ENCODE measurements at regions not wholly inside any gene's neighbourhood (a gene's known extent, or its start where the extent isn't known, plus 50 kb on each side); places are given as distances from the start of the nearest gene placed in this dataset.

GRCh38 chr3:189410522-189410921 is 220.7 kb upstream of the TP63 start:
- CTCF ChIA-PET (ENCODE audit: low intra/inter-chr PET ratio): no interaction called here
- no TSS peak for BruUV-seq (replicated peaks)
- Histone ChIP-seq H3K27me3 (ENCODE audit: control insufficient read depth in 2 of 2, insufficient read depth in 2 of 2, low read length in 2 of 2) (no peaks in the 10 kb centered on the region), H3K9me3 (replicated peaks; ENCODE audit: control insufficient read depth, insufficient read depth, low read depth, low read length) (no peaks in the 10 kb centered on the region), H3K4me1 (replicated peaks in 1 of 2; ENCODE audit: control insufficient read depth in 2 of 2, insufficient read depth in 2 of 2, low read length in 2 of 2) (no peaks in the 10 kb centered on the region), H3K9ac (ENCODE audit: insufficient read depth in 1 of 2, low read depth in 2 of 2, low read length in 2 of 2) (no peak overlapping the region), H3K27ac (ENCODE audit: extremely low read depth, low read depth, low read length) (no peak overlapping the region), H4K20me1 (replicated peaks; ENCODE audit: control insufficient read depth, insufficient read depth, low read length) (no peaks in the 10 kb centered on the region), H3K9me1 (ENCODE audit: control insufficient read depth, insufficient read depth, low read length) (no peaks in the 10 kb centered on the region), H2AFZ (ENCODE audit: low read depth, low read length) (no peak overlapping the region), H3K4me3 (no peak overlapping the region), H3K4me2 (ENCODE audit: insufficient read depth, low read length) (no peak overlapping the region), H3K36me3 (ENCODE audit: control insufficient read depth, insufficient read depth, low read length) (no peaks in the 10 kb centered on the region), H3K79me2 (ENCODE audit: control insufficient read depth, insufficient read depth, low read length) (no peaks in the 10 kb centered on the region)
- no peak for DNase-seq (ENCODE audit: extremely low read depth in 1 of 4, low spot score in 3 of 4)
- no peak for FAIRE-seq
- POLR2A ChIA-PET: no interaction called here
- 0% methylated on average over 1 of the region's 1 CpG for WGBS (ENCODE audit: insufficient coverage, low coverage, missing lambda C conversion rate)
- no peak for TF ChIP-seq ZNF384 (IDR thresholded peaks at IDR 0.05; ENCODE audit: low read depth, low read length)
- no peak for TF ChIP-seq ZNF140 (CRISPR knock-in tag; IDR thresholded peaks at IDR 0.05)
- TF ChIP-seq SMARCC2 (IDR thresholded peaks at IDR 0.05; ENCODE audit: low read depth): no peak
- ATAC-seq: no peak
- intact Hi-C loops (cut with micrococcal nuclease) (no loop called here), in situ Hi-C loops (cut with MboI) (no loop called here)

- FAIRE-seq (no peak), ATAC-seq (no peak), DNase-seq (ENCODE audit: extremely low read depth in 1 of 4, low spot score in 3 of 4) (no peak)
- Histone ChIP-seq H3K4me2 (ENCODE audit: insufficient read depth, low read length) (no peak overlapping the region), H3K36me3 (ENCODE audit: control insufficient read depth, insufficient read depth, low read length) (no peaks in the 10 kb centered on the region), H2AFZ (ENCODE audit: low read depth, low read length) (no peak overlapping the region), H3K4me1 (replicated peaks in 1 of 2; ENCODE audit: control insufficient read depth in 2 of 2, insufficient read depth in 2 of 2, low read length in 2 of 2) (no peaks in the 10 kb centered on the region), H3K9me1 (ENCODE audit: control insufficient read depth, insufficient read depth, low read length) (no peaks in the 10 kb centered on the region), H3K79me2 (ENCODE audit: control insufficient read depth, insufficient read depth, low read length) (no peaks in the 10 kb centered on the region), H3K9me3 (replicated peaks; ENCODE audit: control insufficient read depth, insufficient read depth, low read depth, low read length) (no peaks in the 10 kb centered on the region), H4K20me1 (replicated peaks; ENCODE audit: control insufficient read depth, insufficient read depth, low read length) (no peaks in the 10 kb centered on the region), H3K4me3 (no peak overlapping the region), H3K27me3 (ENCODE audit: control insufficient read depth in 2 of 2, insufficient read depth in 2 of 2, low read length in 2 of 2) (no peaks in the 10 kb centered on the region), H3K27ac (ENCODE audit: extremely low read depth, low read depth, low read length) (no peak overlapping the region), H3K9ac (ENCODE audit: insufficient read depth in 1 of 2, low read depth in 2 of 2, low read length in 2 of 2) (no peak overlapping the region)
- ChIA-PET CTCF (ENCODE audit: low intra/inter-chr PET ratio) (no interaction called here), POLR2A (no interaction called here)
- 0% methylated on average over 3 of the region's 3 CpGs for WGBS (ENCODE audit: insufficient coverage, low coverage, missing lambda C conversion rate)
- BruUV-seq (replicated peaks): no TSS peak
- intact Hi-C loops (cut with micrococcal nuclease) (no loop called here), in situ Hi-C loops (cut with MboI) (no loop called here)
- TF ChIP-seq ZNF280A (IDR thresholded peaks at IDR 0.05; ENCODE audit: low read depth, partially characterized antibody) (no peak), FUS (optimal IDR thresholded peaks at IDR 0.05; ENCODE audit: low read depth, low read length) (no peak), ZBTB1 (CRISPR knock-in tag; IDR thresholded peaks at IDR 0.05; ENCODE audit: borderline replicate concordance, low read depth) (no peak), RBBP5 (IDR thresholded peaks at IDR 0.05; ENCODE audit: borderline replicate concordance, insufficient read depth, low read length, poor library complexity, severe bottlenecking) (no peak), ZBTB49 (CRISPR knock-in tag; IDR thresholded peaks at IDR 0.05; ENCODE audit: borderline replicate concordance) (no peak), ESRRA (IDR thresholded peaks at IDR 0.05; ENCODE audit: borderline replicate concordance, low read depth) (no peak), BHLHE40 (IDR thresholded peaks at IDR 0.05; ENCODE audit: low read length) (no peak), ZKSCAN3 (CRISPR knock-in tag; IDR thresholded peaks at IDR 0.05) (no peak), PHF21A (IDR thresholded peaks at IDR 0.05; ENCODE audit: borderline replicate concordance, low read depth) (no peak)
Measured at GRCh38 chr3:189419038-189419437, 212.2 kb upstream of the TP63 start.

Measured in K562 (cell line).